Endothelial cell of umbilical vein (primary cell): ENCODE measurements at regions not wholly inside any gene's neighbourhood (a gene's known extent, or its start where the extent isn't known, plus 50 kb on each side); places are given as distances from the start of the nearest gene placed in this dataset.

Experiments used
- BruUV-seq: library from RNA; stranded (reverse); fragments of 400-500 nt; replicated peaks from 2 replicates; lab custom pipeline; 2021; lab: Mats Ljungman, UMichigan
- CTCF ChIA-PET: fragments of 300-600, 350-600 bp; sonication (Branson Sonifier 250); formaldehyde crosslinking; loops from one replicate; lab custom pipeline; 2021; ENCODE audit warnings: antibody characterized with exemption, inconsistent platforms; lab: Charles Lee
- POLR2A ChIA-PET: fragments of 300-600, 350-600 bp; sonication (Branson Sonifier 250); formaldehyde crosslinking; loops from one replicate; lab custom pipeline; 2021; ENCODE audit warnings: antibody characterized with exemption, inconsistent platforms; lab: Charles Lee
- DNase-seq: peaks from one replicate; pipeline ENCODE4 v3.0.0-alpha.2; 2011; ENCODE audit warnings: low read depth, low spot score
- FAIRE-seq: peaks from 2 replicates; lab custom pipeline; 2011; peaks lifted over from hg19 to GRCh38; lab: Jason Lieb, UNC
- H2AFZ ChIP-seq: 2 replicates; pipeline ENCODE4 v1.6.0; 2012; ENCODE audit warnings: low read depth, low read length, control low read depth, inconsistent platforms
- H3K27ac ChIP-seq: 2 replicates; pipeline ENCODE4 v1.5.1; 2011; ENCODE audit warnings: low read depth, mild to moderate bottlenecking, control low read depth, low read length, moderate library complexity; ENCODE audit not compliant: insufficient read depth
- H3K27me3 ChIP-seq, 2 experiments: 2 replicates each; pipeline versions ENCODE4 v1.6.0 to v1.6.1; 2011; ENCODE audit warnings: low read length in 2 of 2, mixed read lengths in 1 of 2; ENCODE audit not compliant: control insufficient read depth in 2 of 2, insufficient read depth in 2 of 2
- H3K36me3 ChIP-seq, 2 experiments: 2 replicates in 1 of 2; 3 replicates in 1 of 2; pipeline ENCODE4 v1.5.1; 2011; ENCODE audit warnings: low read length in 2 of 2, mild to moderate bottlenecking in 1 of 2, moderate library complexity in 1 of 2; ENCODE audit not compliant: control insufficient read depth in 2 of 2, insufficient read depth in 2 of 2; ENCODE audit errors: extremely low read depth in 1 of 2
- H3K4me1 ChIP-seq: 3 replicates; pipeline ENCODE4 v1.5.1; 2011; ENCODE audit warnings: mild to moderate bottlenecking, low read length; ENCODE audit not compliant: control insufficient read depth, insufficient read depth; ENCODE audit errors: extremely low read depth
- H3K4me2 ChIP-seq: 2 replicates; pipeline ENCODE4 v1.6.1; 2011; ENCODE audit warnings: low read length, control low read depth, mixed read lengths; ENCODE audit not compliant: insufficient read depth
- H3K4me3 ChIP-seq, 3 experiments: fragments of 200-600 bp in 1 of 3; sonication (generic), shearing (Covaris generic) in 1 of 3; replicated peaks in 1 of 3; 2 replicates each; pipeline ENCODE4 v1.5.1; 2011 to 2016; ENCODE audit warnings: control low read depth in 3 of 3, low read length in 3 of 3, mild to moderate bottlenecking in 2 of 3, inconsistent platforms in 1 of 3, low read depth in 1 of 3, moderate library complexity in 1 of 3; ENCODE audit not compliant: insufficient read depth in 1 of 3
- H3K79me2 ChIP-seq: 2 replicates; pipeline ENCODE4 v1.6.0; 2012; ENCODE audit warnings: low read length, inconsistent platforms; ENCODE audit not compliant: control insufficient read depth, insufficient read depth
- H3K9ac ChIP-seq: replicated peaks from 2 replicates; pipeline ENCODE3; 2011; ENCODE audit warnings: low read length, control low read depth; ENCODE audit not compliant: insufficient read depth; ENCODE audit errors: extremely low read depth
- H3K9me1 ChIP-seq: replicated peaks from 3 replicates; pipeline ENCODE4 v1.6.0; 2011; ENCODE audit warnings: mild to moderate bottlenecking, low read length; ENCODE audit not compliant: control insufficient read depth, insufficient read depth; ENCODE audit errors: extremely low read depth
- H3K9me3 ChIP-seq: replicated peaks from 2 replicates; pipeline ENCODE4 v1.5.1; 2012; ENCODE audit warnings: low read length, inconsistent platforms; ENCODE audit not compliant: control insufficient read depth, insufficient read depth
- H4K20me1 ChIP-seq: replicated peaks from 2 replicates; pipeline ENCODE3; 2011; ENCODE audit warnings: mild to moderate bottlenecking, low read length; ENCODE audit not compliant: control insufficient read depth, insufficient read depth; ENCODE audit errors: extremely low read depth
- EZH2 ChIP-seq: IDR thresholded peaks from 2 replicates; pipeline ENCODE4 v1.6.1; 2012; ENCODE audit warnings: borderline replicate concordance, low read depth, mild to moderate bottlenecking, moderate library complexity, low read length, inconsistent platforms; ENCODE audit not compliant: severe bottlenecking
- FOS ChIP-seq: IDR thresholded peaks from 2 replicates; pipeline ENCODE4 v1.6.1; 2011; ENCODE audit warnings: mild to moderate bottlenecking, low read length, moderate library complexity, borderline replicate concordance; ENCODE audit not compliant: insufficient read depth
- GATA2 ChIP-seq: IDR thresholded peaks from 2 replicates; pipeline ENCODE4 v1.7.0; 2011; ENCODE audit warnings: low read depth, mild to moderate bottlenecking, moderate library complexity, mixed read lengths, low read length; ENCODE audit not compliant: insufficient read length, insufficient read depth
- JUN ChIP-seq: IDR thresholded peaks from 2 replicates; pipeline ENCODE4 v1.6.1; 2011; ENCODE audit warnings: borderline replicate concordance, low read depth; ENCODE audit not compliant: insufficient read length, insufficient read depth
- MYC ChIP-seq: IDR thresholded peaks from one replicate; pipeline ENCODE4 v1.6.1; 2011; ENCODE audit warnings: mild to moderate bottlenecking, low read depth, low read length
- POLR2A ChIP-seq: IDR thresholded peaks from 2 replicates; pipeline ENCODE4 v1.6.1; 2012; ENCODE audit warnings: low read depth, mild to moderate bottlenecking, control low read depth, low read length
- POLR2AphosphoS5 ChIP-seq: IDR thresholded peaks from 2 replicates; pipeline ENCODE4 v1.6.1; 2012; ENCODE audit warnings: low read depth, mild to moderate bottlenecking, control low read depth, low read length, moderate library complexity; ENCODE audit not compliant: insufficient read depth
- dilution Hi-C: fragments of 300-500 bp; cut with MboI; formaldehyde crosslinking; loops from one replicate; pipeline ENCODE4 v1.15.0; 2019; ENCODE audit warnings: low sequenced_read_pairs; ENCODE audit not compliant: extremely low pct_ligation_motif_present
- intact Hi-C: fragments of 100-400 bp; cut with micrococcal nuclease; formaldehyde crosslinking; loops from one replicate; pipeline ENCODE4 v1.10.0; 2022
- TF ChIP-seq, protein P1 (sequence below), 2 donors: IDR thresholded peaks; 1 replicate in 1 of 2; 2 replicates in 1 of 2; pipeline ENCODE4 v1.5.1; 2011; ENCODE audit warnings: low read length in 2 of 2, mild to moderate bottlenecking in 2 of 2, moderate library complexity in 2 of 2, control low read depth in 1 of 2, inconsistent platforms in 1 of 2, low read depth in 1 of 2; ENCODE audit not compliant: insufficient read depth in 1 of 2; ENCODE audit errors: extremely low read depth in 1 of 2
- TF ChIP-seq, protein P2 (sequence below): IDR thresholded peaks from 2 replicates; pipeline ENCODE4 v1.6.1; 2011; ENCODE audit not compliant: insufficient read depth, insufficient read length

DNA sequence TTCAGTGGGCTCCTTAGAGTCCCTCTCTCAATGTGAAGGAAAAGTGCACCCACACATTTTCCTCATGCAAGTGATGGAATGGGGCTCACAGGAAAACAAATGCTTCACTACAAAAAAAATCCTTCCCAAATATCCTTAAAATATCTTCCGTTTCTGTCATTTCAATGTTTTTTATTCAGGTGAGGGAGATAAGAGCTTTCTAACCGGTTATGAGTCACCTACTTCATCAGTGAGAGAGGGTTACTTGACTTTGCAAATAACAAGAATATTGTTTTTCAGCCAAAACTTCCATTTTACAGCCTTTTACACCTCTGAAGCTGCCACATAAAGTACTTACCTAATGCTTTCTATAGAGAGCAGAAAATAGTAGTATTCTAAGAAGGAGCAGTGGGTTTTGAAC lies 98.3 kb upstream of the CD55 start:
- FAIRE-seq (no peak), DNase-seq (no peak)
- H3K79me2 ChIP-seq, result no peaks in the 10 kb centered on the region
- ChIA-PET CTCF (interaction anchor here (1.2 kb wide), 1 partner anchor 9 kb away, joined by 3 read pairs; no protein-coding TSS in a partner anchor), POLR2A (no interaction called here)
- H3K9me1 ChIP-seq, result no peaks in the 10 kb centered on the region
- no peak overlapping the region for H3K9ac ChIP-seq
- no peak overlapping the region for H3K4me2 ChIP-seq
- TF ChIP-seq POLR2A, result no peak
- TF ChIP-seq FOS, result peak; percentile 5
- TF ChIP-seq JUN, result no peak
- H4K20me1 ChIP-seq, result no peaks in the 10 kb centered on the region
- no peak overlapping the region for H3K4me3 ChIP-seq
- H2AFZ ChIP-seq, result no peak overlapping the region
- intact Hi-C loops, result no loop called here
- BruUV-seq, result no TSS peak
- H3K9me3 ChIP-seq, result no peaks in the 10 kb centered on the region
- dilution Hi-C loops, result no loop called here
- no peaks in the 10 kb centered on the region for H3K36me3 ChIP-seq
- H3K27me3 ChIP-seq, result no peaks in the 10 kb centered on the region
- peaks cover 20% of the 10 kb centered on the region for H3K4me1 ChIP-seq
- H3K27ac ChIP-seq, result no peak overlapping the region

DNA sequence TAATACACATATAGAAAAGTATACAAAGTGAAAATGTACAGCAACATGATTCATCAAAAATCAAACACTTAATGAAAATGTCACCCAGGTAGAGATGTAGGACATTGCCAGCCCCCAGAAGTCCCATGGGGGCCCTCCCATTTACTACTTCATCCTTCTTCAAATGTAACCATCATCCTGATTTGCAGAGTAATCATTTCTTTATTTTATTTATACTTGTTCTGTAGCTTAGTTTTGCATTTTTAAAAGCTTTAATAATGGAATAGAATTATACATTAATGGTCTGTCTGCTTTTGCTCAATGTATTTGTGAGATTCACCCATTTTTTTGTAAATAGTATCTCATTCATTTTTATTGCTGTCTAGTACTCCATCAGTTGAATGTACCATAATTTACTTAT lies 96.8 kb upstream of the CD55 start:
- Histone ChIP-seq H3K9ac (no peak overlapping the region), H3K9me1 (no peaks in the 10 kb centered on the region), H3K27me3 (no peaks in the 10 kb centered on the region), H3K79me2 (no peaks in the 10 kb centered on the region), H3K4me1 (peaks cover 5% of the 10 kb centered on the region), H4K20me1 (no peaks in the 10 kb centered on the region), H2AFZ (no peak overlapping the region), H3K9me3 (no peaks in the 10 kb centered on the region), H3K27ac (no peak overlapping the region), H3K36me3 (no peaks in the 10 kb centered on the region), H3K4me2 (no peak overlapping the region), H3K4me3 (no peak overlapping the region)
- intact Hi-C loops (no loop called here), dilution Hi-C loops (no loop called here)
- no peak for DNase-seq
- no TSS peak for BruUV-seq
- FAIRE-seq, result no peak
- ChIA-PET POLR2A (no interaction called here), CTCF (interaction anchor here (0.9 to 1.9 kb wide), 3 partner anchors 17 to 62 kb away, joined by 3 to 5 read pairs (median 4); no protein-coding TSS in a partner anchor)
- no peak for TF ChIP-seq POLR2A
- no peak for TF ChIP-seq GATA2
- no peak for TF ChIP-seq JUN
- no peak for TF ChIP-seq MYC
- no peak for TF ChIP-seq POLR2AphosphoS5
- TF ChIP-seq, protein P1, sequence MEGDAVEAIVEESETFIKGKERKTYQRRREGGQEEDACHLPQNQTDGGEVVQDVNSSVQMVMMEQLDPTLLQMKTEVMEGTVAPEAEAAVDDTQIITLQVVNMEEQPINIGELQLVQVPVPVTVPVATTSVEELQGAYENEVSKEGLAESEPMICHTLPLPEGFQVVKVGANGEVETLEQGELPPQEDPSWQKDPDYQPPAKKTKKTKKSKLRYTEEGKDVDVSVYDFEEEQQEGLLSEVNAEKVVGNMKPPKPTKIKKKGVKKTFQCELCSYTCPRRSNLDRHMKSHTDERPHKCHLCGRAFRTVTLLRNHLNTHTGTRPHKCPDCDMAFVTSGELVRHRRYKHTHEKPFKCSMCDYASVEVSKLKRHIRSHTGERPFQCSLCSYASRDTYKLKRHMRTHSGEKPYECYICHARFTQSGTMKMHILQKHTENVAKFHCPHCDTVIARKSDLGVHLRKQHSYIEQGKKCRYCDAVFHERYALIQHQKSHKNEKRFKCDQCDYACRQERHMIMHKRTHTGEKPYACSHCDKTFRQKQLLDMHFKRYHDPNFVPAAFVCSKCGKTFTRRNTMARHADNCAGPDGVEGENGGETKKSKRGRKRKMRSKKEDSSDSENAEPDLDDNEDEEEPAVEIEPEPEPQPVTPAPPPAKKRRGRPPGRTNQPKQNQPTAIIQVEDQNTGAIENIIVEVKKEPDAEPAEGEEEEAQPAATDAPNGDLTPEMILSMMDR (IDR thresholded peaks at IDR 0.05; ENCODE audit: extremely low read depth in 1 of 2, insufficient read depth in 1 of 2, low read depth in 1 of 2, low read length in 2 of 2), result no peak
- no peak for TF ChIP-seq EZH2
- TF ChIP-seq FOS, result no peak
- TF ChIP-seq, protein P2, sequence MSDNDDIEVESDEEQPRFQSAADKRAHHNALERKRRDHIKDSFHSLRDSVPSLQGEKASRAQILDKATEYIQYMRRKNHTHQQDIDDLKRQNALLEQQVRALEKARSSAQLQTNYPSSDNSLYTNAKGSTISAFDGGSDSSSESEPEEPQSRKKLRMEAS, result no peak
